Vagina (tissue), 2 donors: ENCODE measurements at regions not wholly inside any gene's neighbourhood (a gene's known extent, or its start where the extent isn't known, plus 50 kb on each side); places are given as distances from the start of the nearest gene placed in this dataset.

ENCODE experiments used
- POLR2AphosphoS5 ChIP-seq, 2 donors: sonication (generic); formaldehyde crosslinking; IDR thresholded peaks; one replicate each; pipeline ENCODE4 v1.9.0; 2017; ENCODE audit warnings: antibody characterized with exemption in 2 of 2, mild to moderate bottlenecking in 2 of 2, low read depth in 1 of 2; ENCODE audit not compliant: insufficient read depth in 1 of 2
- TF ChIP-seq, protein P1 (sequence below), 3 experiments: fragments of 450-650 bp in 2 of 3; fragments of 200-600 bp in 1 of 3; sonication (generic) in 1 of 3; IDR thresholded peaks; one replicate each; pipeline ENCODE4 v1.5.1; 2017 to 2019; ENCODE audit warnings: antibody characterized with exemption in 3 of 3, mild to moderate bottlenecking in 2 of 3, moderate library complexity in 2 of 3

GRCh38 chr10:63825766-63826165, 304.6 kb downstream of the REEP3 start:
- TF ChIP-seq, protein P1, sequence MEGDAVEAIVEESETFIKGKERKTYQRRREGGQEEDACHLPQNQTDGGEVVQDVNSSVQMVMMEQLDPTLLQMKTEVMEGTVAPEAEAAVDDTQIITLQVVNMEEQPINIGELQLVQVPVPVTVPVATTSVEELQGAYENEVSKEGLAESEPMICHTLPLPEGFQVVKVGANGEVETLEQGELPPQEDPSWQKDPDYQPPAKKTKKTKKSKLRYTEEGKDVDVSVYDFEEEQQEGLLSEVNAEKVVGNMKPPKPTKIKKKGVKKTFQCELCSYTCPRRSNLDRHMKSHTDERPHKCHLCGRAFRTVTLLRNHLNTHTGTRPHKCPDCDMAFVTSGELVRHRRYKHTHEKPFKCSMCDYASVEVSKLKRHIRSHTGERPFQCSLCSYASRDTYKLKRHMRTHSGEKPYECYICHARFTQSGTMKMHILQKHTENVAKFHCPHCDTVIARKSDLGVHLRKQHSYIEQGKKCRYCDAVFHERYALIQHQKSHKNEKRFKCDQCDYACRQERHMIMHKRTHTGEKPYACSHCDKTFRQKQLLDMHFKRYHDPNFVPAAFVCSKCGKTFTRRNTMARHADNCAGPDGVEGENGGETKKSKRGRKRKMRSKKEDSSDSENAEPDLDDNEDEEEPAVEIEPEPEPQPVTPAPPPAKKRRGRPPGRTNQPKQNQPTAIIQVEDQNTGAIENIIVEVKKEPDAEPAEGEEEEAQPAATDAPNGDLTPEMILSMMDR (IDR thresholded peaks at IDR 0.05): no peak
- TF ChIP-seq POLR2AphosphoS5 (IDR thresholded peaks at IDR 0.05; ENCODE audit: insufficient read depth in 1 of 2, low read depth in 1 of 2): no peak
